GM12874 (cell line): ENCODE measurements at regions not wholly inside any gene's neighbourhood (a gene's known extent, or its start where the extent isn't known, plus 50 kb on each side); places are given as distances from the start of the nearest gene placed in this dataset.

Experiments
- CTCF ChIP-seq: IDR thresholded peaks from 2 replicates; pipeline ENCODE4 v1.5.1; 2011; ENCODE audit warnings: low read depth, mild to moderate bottlenecking, control low read depth, low read length, moderate library complexity; ENCODE audit not compliant: insufficient read depth

- no peak for TF ChIP-seq CTCF
Measured at GRCh38 chr5:67720162-67720772, 495.3 kb upstream of the PIK3R1 start.

GRCh38 chr5:67702008-67702407, 505.4 kb upstream of the CD180 start:
- TF ChIP-seq CTCF: no peak

GRCh38 chr5:67699560-67699959, 503.0 kb upstream of the CD180 start:
- TF ChIP-seq CTCF: no peak

- no peak for TF ChIP-seq CTCF
Measured at GRCh38 chr5:67696446-67696845, 499.8 kb upstream of the CD180 start.

GRCh38 chr5:67695369-67695768, 498.8 kb upstream of the CD180 start:
- no peak for TF ChIP-seq CTCF

GRCh38 chr5:67694810-67695191, 498.2 kb upstream of the CD180 start:
- no peak for TF ChIP-seq CTCF

GRCh38 chr5:67693956-67694809, 497.6 kb upstream of the CD180 start:
- TF ChIP-seq CTCF: no peak
